Pancreas (tissue), 10 donors: ENCODE measurements at regions not wholly inside any gene's neighbourhood (a gene's known extent, or its start where the extent isn't known, plus 50 kb on each side); places are given as distances from the start of the nearest gene placed in this dataset.

Source experiments
- ATAC-seq, 4 donors: fragments of 200-7000 bp; cut with Tn5 transposase; one replicate each; pipeline versions ENCODE4 v1.8.0 to v1.9.1; 2020; ENCODE audit warnings: mild to moderate bottlenecking in 4 of 4, moderate library complexity in 4 of 4
- DNase-seq, 6 donors: peaks; one replicate each; pipeline ENCODE4 v3.0.0-alpha.2; 2020
- FAIRE-seq: peaks from 2 replicates; lab custom pipeline; 2012; peaks lifted over from hg19 to GRCh38; lab: Jason Lieb, UNC
- H3K27ac ChIP-seq, 4 donors: fragments of 200-600 bp; sonication (generic); 1 replicate in 3 of 4; 2 replicates in 1 of 4; pipeline versions ENCODE4 v1.5.0 to v1.8.0; 2020
- H3K27me3 ChIP-seq, 4 donors: fragments of 200-600 bp; one replicate each; pipeline ENCODE4 v1.8.0; 2021
- H3K36me3 ChIP-seq, 3 donors: fragments of 200-600 bp; sonication (generic) in 1 of 3; one replicate each; pipeline versions ENCODE4 v1.5.0 to v1.8.0; 2020 to 2021
- H3K4me1 ChIP-seq, 3 donors: fragments of 200-600 bp; one replicate each; pipeline ENCODE4 v1.8.0; 2021
- H3K4me3 ChIP-seq, 4 donors: fragments of 200-600 bp; sonication (generic) in 2 of 4; one replicate each; pipeline versions ENCODE4 v1.5.0 to v1.8.0; 2020 to 2021
- H3K9me3 ChIP-seq, 4 donors: fragments of 200-600 bp; one replicate each; pipeline ENCODE4 v1.8.0; 2021
- CTCF ChIP-seq, 4 donors: fragments of 200-600 bp; sonication (generic) in 3 of 4; IDR thresholded peaks; one replicate each; pipeline versions ENCODE4 v1.5.0 to v1.8.0; 2021; ENCODE audit warnings: antibody characterized with exemption in 4 of 4
- WGBS, 2 donors: extraction: QIAGEN DNeasy Blood & Tissue Kit; methylation state at CpG; one replicate each; pipeline ENCODE4 v1.1.7; 2013; 5-methylcytosine and 5-hydroxymethylcytosine counted together
- intact Hi-C, 3 donors: fragments of 100-400 bp; cut with DNase I; formaldehyde crosslinking; loops; one replicate each; pipeline versions ENCODE4 v1.11.1 to v1.14.2; 2022
- donor health status: healthy with polysubstance abuse.
- donor health status: DM: no; HTN: no; CAD: no; lungs with moderate emphysema.
- donor health status: DM: no; HTN: no; CAD: no.
- donor health status: control.
- donor health status: control.
- donor health status: Bipolar disorder and iron deficiency.
- donor health status: DM: yes; HTN: yes; CAD: no.
- donor health status: DM: no; HTN: no; CAD: no.
- donor health status: DM: no; HTN: no; CAD: no.
- donor health status: DM: yes; HTN: yes; CAD: no.

- peaks cover 0 to 8% (median 0%) of the 10 kb centered on the region in 3 donors for H3K4me1 ChIP-seq
- ATAC-seq (no peak), FAIRE-seq (no peak), DNase-seq (no peak)
- no peaks in the 10 kb centered on the region for H3K9me3 ChIP-seq
- no peaks in the 10 kb centered on the region for H3K27me3 ChIP-seq
- TF ChIP-seq CTCF (IDR thresholded peaks at IDR 0.05): no peak
- intact Hi-C loops: no loop called here
- H3K36me3 ChIP-seq: no peaks in the 10 kb centered on the region
- H3K27ac ChIP-seq: no peak overlapping the region
- 81 to 92% methylated on average over 1 of the region's 1 CpG for WGBS, 2 donors
- H3K4me3 ChIP-seq: no peak overlapping the region
These were observed 56.5 kb upstream of the PLSCR4 start for GRCh38 chr3:146307456-146307725.

DNA sequence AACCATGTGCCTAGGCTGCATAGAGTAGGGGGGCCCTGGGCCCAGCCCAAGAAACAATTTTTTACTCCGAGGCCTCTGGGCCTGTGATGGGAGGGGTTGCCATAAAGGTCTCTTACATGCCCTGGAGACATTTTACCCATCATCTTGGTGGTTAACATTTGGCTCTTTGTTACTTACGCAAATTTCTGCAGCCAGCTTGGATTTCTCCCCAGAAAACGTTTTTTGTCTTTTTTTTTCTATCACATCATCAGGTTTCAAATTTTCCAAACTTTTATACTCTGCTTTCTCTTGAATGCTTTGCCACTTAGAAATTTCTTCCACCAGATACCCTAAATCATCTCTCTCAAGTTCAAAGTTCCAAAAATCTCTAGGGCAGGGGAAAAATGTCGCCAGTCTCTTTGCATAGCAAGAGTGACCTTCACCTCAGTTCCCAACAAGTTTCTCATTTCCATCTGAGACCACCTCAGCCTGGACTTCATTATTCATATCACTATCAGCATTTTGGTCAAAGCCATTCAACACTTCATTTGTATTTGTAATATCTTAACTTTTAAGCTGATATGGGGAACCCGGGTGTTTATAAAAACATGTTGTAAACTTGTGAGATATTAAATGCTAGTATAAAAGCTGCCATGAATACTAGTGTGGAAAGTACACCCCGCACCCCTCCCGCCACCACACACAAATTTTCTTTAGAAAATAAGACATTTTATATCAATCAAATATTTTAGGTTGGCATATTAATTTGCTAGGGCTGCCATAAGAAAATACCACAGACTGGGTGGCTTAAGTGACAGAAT, 56.0 kb upstream of the PLSCR4 start:
- peaks cover 0 to 8% (median 0%) of the 10 kb centered on the region in 3 donors for H3K4me1 ChIP-seq
- no peak overlapping the region for H3K27ac ChIP-seq
- no peak for ATAC-seq
- WGBS, 2 donors: 81 to 83% methylated on average over 7 of the region's 7 CpGs
- TF ChIP-seq CTCF (IDR thresholded peaks at IDR 0.05): no peak
- intact Hi-C loops: no loop called here
- no peak for FAIRE-seq
- H3K27me3 ChIP-seq: no peaks in the 10 kb centered on the region
- no peaks in the 10 kb centered on the region for H3K36me3 ChIP-seq
- no peak overlapping the region for H3K4me3 ChIP-seq
- H3K9me3 ChIP-seq: no peaks in the 10 kb centered on the region
- no peak for DNase-seq

DNA sequence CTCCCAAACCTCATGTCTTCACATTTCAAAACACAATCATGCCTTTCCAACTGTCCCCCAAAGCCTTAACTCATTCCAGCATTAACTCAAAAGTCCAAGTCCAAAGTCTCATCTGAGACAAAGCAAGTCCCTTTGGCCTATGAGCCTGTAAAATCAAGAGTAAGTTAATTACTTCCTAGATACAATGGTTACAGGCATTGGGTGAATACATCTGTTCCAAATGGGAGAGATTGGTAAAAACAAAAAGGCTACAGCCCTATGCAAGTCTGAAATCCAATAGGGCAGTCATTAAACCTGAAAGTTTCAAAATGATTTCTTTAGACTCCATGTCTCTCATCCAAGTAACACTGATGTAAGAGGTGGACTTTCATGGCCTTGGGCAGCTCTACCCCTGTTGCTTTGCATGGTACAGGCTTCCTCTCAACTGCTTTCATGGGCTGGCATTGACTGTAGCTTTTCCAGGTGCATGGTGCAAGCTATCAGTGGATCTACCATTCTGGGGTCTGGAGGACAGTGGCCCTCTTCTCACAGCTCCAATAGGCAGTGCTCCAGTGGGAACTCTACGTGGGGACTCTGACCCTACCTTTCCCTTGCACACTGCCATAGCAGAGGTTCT, 55.0 kb upstream of the PLSCR4 start:
- Histone ChIP-seq H3K36me3 (no peaks in the 10 kb centered on the region), H3K27ac (no peak overlapping the region)
- FAIRE-seq: no peak

DNA sequence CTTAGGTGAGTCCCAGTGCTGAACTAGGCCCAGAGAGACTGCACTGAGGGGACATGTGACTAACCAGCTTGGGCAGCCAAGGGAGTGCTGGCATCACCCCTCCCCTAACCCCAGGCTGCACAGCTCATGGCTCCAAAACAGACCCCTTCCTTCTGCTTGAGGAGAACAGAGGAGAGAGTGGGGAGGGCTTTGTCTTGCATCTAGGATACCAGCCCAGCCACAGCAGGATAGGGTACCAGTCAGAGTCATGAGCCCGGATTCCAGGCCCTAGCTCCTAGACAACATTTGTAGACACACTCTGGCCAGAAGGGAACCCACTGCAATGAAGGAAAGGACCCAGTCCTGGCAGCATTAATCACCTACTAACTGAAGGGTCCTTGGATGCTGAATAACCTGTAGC, 49.9 kb upstream of the PLSCR4 start:
- WGBS, 2 donors: 86 to 94% methylated on average over 1 of the region's 1 CpG
- Histone ChIP-seq H3K27ac (no peak overlapping the region), H3K27me3 (no peaks in the 10 kb centered on the region), H3K9me3 (no peaks in the 10 kb centered on the region), H3K4me3 (no peak overlapping the region), H3K4me1 (no peaks in the 10 kb centered on the region), H3K36me3 (no peaks in the 10 kb centered on the region)
- intact Hi-C loops: no loop called here
- no peak for TF ChIP-seq CTCF (IDR thresholded peaks at IDR 0.05)
- no peak for FAIRE-seq
- no peak for ATAC-seq
- DNase-seq: no peak

More for the DNA sequence above, 55.0 kb upstream of the PLSCR4 start:
- Histone ChIP-seq H3K27me3 (no peaks in the 10 kb centered on the region), H3K4me1 (peaks cover 0 to 8% (median 0%) of the 10 kb centered on the region in 3 donors), H3K9me3 (no peaks in the 10 kb centered on the region), H3K4me3 (no peak overlapping the region)
- ATAC-seq (no peak), DNase-seq (no peak)
- intact Hi-C loops: no loop called here
- no peak for TF ChIP-seq CTCF (IDR thresholded peaks at IDR 0.05)
- 89 to 95% methylated on average over 1 of the region's 1 CpG for WGBS, 2 donors
